GM18505 (cell line): ENCODE measurements at regions not wholly inside any gene's neighbourhood (a gene's known extent, or its start where the extent isn't known, plus 50 kb on each side); places are given as distances from the start of the nearest gene placed in this dataset.

Experiments used
- ATAC-seq: cut with Tn5 transposase; IDR thresholded peaks from one replicate; pipeline ENCODE4 v1.9.1; 2021; ENCODE audit not compliant: unreplicated experiment
- POLR2A ChIP-seq: IDR thresholded peaks from 4 replicates; pipeline ENCODE4 v1.6.1; 2011; ENCODE audit warnings: borderline replicate concordance; ENCODE audit not compliant: insufficient read depth, insufficient read length; ENCODE audit errors: extremely low read depth

DNA sequence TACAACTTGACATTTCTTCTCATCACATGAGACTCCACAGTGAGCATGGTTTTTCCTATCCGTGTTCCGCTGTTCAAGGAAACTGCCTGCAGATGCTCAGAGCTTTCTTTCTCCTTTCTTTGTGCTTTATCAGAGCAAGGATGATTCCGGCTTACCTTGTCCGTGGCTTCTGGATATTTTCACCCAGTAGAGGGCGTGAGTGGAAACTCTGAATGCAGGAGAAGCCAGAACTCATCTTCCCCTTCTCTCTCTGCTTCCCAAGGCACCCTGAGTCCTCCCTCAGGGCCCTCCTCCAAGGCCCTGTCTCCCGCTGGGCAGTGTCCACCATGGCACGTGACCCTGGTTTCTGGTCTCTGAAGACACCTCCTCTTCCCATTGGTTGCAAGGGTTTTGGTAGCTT, 721.1 kb upstream of the RBFOX1 start:
- ATAC-seq: no peak
- no peak for TF ChIP-seq POLR2A

GRCh38 chr16:6605490-6605889, 727.2 kb upstream of the RBFOX1 start:
- ATAC-seq: no peak
- no peak for TF ChIP-seq POLR2A

DNA sequence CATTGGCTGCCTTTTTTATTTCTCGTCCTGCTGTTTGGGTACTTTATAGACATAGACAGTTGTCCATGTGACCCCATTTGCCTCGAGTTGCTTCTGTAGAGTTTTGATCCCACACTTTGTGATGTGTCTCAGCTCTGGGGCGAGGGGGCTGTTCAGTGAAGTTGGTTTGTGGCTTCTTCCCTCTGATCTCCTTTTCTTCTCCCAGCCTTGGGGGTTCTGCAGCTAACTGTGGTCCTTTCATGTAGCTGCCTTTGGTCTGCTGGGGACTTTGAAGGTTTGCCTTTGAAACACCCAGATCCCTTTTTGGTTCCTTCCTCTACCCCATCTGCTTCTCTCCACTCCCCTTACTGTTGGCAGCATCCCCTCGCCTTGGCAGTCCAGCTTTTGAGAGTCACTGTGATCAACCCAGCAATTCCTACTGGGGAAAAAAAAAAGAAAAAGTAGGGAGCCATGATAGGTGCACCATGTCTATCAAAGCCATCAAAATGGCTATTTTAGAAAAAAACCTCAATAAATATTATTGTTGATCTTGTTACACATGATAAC, 728.8 kb upstream of the RBFOX1 start:
- no peak for ATAC-seq
- TF ChIP-seq POLR2A: no peak

GRCh38 chr16:6602405-6602804, 730.2 kb upstream of the RBFOX1 start:
- no peak for ATAC-seq
- no peak for TF ChIP-seq POLR2A

GRCh38 chr16:6600167-6600566, 732.5 kb upstream of the RBFOX1 start:
- no peak for ATAC-seq
- no peak for TF ChIP-seq POLR2A

GRCh38 chr16:6593799-6594198, 738.8 kb upstream of the RBFOX1 start:
- ATAC-seq: no peak
- TF ChIP-seq POLR2A: no peak

DNA sequence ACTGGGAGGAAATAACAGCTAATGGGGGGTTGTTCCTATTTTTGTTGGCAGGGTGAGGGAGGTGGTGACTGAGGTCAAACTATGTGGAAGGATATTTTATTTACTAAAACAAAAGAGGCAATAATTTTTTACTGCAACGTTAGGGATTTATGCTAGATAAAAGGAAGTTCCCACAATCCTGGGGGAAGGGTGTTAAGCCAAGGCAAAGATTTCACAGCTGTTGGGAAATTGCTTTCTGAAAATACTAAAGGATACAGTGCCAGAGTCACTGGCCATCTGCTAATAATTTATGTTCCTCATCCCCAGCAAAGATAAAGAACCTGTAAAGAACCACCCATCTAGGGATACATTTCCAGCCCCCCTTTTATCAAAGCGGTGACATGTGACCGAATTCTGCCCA, 756.0 kb upstream of the RBFOX1 start:
- TF ChIP-seq POLR2A: no peak
- ATAC-seq: no peak

- no peak for ATAC-seq
- no peak for TF ChIP-seq POLR2A
Measured at GRCh38 chr16:6576113-6576512, 756.5 kb upstream of the RBFOX1 start.

DNA sequence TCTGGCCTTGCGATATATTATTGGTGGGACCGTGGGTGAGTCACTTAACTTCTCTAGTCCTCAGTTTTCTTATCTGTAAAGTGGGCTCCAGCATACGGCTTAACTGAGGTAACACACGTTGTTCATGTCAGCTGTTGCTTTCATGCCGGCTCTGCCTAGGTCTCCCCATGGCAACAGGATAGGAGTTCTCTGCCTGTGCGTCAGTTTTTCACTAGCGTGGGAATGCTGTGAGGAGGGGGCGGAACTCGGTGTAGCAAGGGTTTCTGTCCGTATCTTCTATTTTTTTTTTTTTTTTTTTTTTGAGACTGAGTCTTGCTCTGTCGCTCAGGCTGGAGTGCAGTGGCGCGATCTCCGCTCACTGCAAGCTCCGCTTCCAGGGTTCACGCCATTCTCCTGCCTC, 758.5 kb upstream of the RBFOX1 start:
- TF ChIP-seq POLR2A: no peak

DNA sequence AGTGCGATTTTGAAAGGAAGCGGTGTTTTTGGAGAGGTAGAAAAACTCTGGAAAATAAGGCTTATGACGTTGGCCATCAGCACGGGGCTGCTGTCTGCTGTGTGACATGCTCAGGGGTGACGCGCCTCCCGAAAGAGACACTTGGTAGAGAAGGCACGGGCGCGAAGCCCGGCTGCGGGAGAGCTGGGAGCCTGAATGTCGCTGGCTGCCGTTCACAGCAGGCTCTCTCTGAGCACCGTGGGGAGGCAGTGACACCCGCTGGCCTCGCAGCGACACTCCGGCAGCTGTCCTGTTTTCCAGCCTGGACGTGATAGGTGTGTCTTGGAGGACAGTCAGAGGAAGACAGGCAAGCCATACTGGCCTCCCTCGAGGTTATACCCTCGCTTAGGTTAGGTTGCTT, 759.1 kb upstream of the RBFOX1 start:
- TF ChIP-seq POLR2A: no peak

More for the DNA sequence above, 758.5 kb upstream of the RBFOX1 start:
- ATAC-seq: no peak

GRCh38 chr16:6571044-6571443, 761.6 kb upstream of the RBFOX1 start:
- no peak for ATAC-seq
- TF ChIP-seq POLR2A: no peak

More for the DNA sequence above, 759.1 kb upstream of the RBFOX1 start:
- ATAC-seq: no peak

- TF ChIP-seq POLR2A: no peak
- no peak for ATAC-seq
Measured at GRCh38 chr16:6570530-6570929, 762.1 kb upstream of the RBFOX1 start.

- no peak for ATAC-seq
- no peak for TF ChIP-seq POLR2A
Measured at GRCh38 chr16:6562986-6563385, 769.7 kb upstream of the RBFOX1 start.

DNA sequence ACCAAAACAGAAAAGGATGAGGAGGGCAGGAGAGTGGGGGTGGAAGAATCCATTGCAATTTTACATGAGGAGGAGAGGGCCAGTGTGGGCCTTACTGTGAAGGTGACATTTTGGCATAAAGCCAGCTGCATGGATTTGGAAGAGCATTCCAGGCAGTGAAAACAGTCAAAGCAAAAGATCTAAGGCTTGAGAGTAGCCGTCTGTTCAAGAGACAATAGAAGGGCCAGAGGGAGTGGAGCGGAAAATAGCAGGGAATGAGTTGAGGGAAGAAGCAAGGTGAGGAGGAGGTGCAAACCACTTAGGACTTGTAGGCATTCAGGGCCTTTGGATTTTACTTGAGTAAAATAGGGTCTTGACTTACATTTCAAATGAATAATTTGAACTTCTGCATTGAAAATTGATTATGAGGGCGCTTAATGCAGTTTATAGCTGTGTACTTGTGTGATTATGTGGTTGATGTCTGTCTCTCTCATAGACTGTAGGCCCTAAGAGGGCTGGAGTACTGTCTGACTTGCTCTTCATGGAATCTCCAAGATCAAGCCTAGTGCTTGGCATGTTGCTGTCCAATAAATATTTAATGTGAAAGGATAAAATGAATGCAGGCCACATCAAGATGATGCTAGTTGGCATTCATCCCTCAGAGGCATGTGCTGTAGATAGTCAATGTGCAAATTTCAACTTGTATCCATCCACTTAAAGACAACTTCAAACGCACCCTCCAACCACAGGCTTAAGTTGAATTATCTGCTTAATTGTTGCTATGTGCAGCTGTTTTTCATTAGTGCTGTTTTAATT, 772.1 kb upstream of the RBFOX1 start:
- no peak for ATAC-seq
- TF ChIP-seq POLR2A: no peak
